IgD-negative memory B cell (primary cell): ENCODE measurements at regions not wholly inside any gene's neighbourhood (a gene's known extent, or its start where the extent isn't known, plus 50 kb on each side); places are given as distances from the start of the nearest gene placed in this dataset.
"Not testable (repeated sequence)": the region's sequence is repeated elsewhere in the genome, so short reads cannot be mapped to it uniquely, and the experiment has no call there.

ENCODE experiments used
- H3K27ac Mint-ChIP-seq, 3 donors: one replicate each; pipeline ENCODE4 v1.8.0; 2020 to 2022; ENCODE audit warnings: mild to moderate bottlenecking in 3 of 3, mixed read lengths in 3 of 3, moderate library complexity in 1 of 3
- H3K27me3 Mint-ChIP-seq: one replicate; pipeline ENCODE4 v1.8.0; 2021; ENCODE audit warnings: mixed read lengths
- H3K36me3 Mint-ChIP-seq: one replicate; pipeline ENCODE4 v1.8.0; 2020; ENCODE audit warnings: mild to moderate bottlenecking, mixed read lengths
- H3K4me1 Mint-ChIP-seq, 3 donors: one replicate each; pipeline ENCODE4 v1.8.0; 2020 to 2022; ENCODE audit warnings: mixed read lengths in 3 of 3, mild to moderate bottlenecking in 1 of 3
- H3K4me3 Mint-ChIP-seq, 4 donors: one replicate each; pipeline ENCODE4 v1.8.0; 2020 to 2022; ENCODE audit warnings: mild to moderate bottlenecking in 4 of 4, mixed read lengths in 4 of 4, moderate library complexity in 3 of 4
- H3K9me3 Mint-ChIP-seq, 3 donors: one replicate each; pipeline ENCODE4 v1.8.0; 2020 to 2021; ENCODE audit warnings: mixed read lengths in 3 of 3, mild to moderate bottlenecking in 1 of 3

DNA sequence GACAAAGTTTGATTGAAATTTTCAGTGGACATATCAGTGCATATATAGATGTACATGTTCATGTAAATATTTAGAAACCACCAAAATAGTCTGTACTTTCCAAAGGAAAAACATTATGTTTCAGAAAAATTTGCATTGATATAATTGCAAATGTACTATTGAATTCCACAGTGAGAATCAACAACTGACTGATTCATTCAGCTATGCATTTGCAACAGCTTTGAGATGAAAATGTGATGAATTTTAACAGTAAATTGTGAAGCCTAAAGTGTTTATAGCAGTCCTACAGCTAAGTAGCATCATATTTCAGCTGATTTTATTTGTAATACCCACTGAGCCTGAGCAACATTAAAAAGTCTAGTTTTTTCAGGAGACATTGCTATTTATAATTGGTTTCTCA lies 1647.4 kb upstream of the DDX18 start:
- Mint-ChIP-seq H3K4me3 (no peak overlapping the region), H3K36me3 (no peaks in the 10 kb centered on the region), H3K27me3 (no peaks in the 10 kb centered on the region), H3K27ac (no peak overlapping the region), H3K4me1 (no peaks in the 10 kb centered on the region), H3K9me3 (peaks cover 7 to 19% (median 9%) of the 10 kb centered on the region in 3 donors)

DNA sequence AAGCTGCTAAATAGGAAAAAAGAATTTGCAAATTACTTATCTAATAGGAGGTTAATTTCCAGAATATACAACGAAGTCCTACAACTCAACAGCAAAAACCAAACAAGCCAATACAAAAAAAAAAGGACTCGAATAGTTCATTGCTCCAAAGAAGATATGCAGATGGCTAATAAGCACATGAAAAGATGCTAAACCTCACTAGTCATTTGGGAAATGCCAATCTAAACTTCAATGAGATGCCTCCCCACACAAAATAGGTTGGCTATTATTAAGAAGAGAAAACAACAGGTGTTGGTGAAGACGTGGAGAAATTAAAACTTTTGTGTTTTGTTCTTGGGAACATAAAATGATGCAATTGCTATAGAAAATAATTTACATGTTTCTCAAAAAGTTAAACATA lies 1634.4 kb upstream of the DDX18 start:
- Mint-ChIP-seq H3K27ac (no peak overlapping the region), H3K36me3 (no peaks in the 10 kb centered on the region), H3K9me3 (peaks cover 3 to 24% (median 3%) of the 10 kb centered on the region in 3 donors), H3K4me3 (no peak overlapping the region), H3K4me1 (no peaks in the 10 kb centered on the region), H3K27me3 (no peaks in the 10 kb centered on the region)

DNA sequence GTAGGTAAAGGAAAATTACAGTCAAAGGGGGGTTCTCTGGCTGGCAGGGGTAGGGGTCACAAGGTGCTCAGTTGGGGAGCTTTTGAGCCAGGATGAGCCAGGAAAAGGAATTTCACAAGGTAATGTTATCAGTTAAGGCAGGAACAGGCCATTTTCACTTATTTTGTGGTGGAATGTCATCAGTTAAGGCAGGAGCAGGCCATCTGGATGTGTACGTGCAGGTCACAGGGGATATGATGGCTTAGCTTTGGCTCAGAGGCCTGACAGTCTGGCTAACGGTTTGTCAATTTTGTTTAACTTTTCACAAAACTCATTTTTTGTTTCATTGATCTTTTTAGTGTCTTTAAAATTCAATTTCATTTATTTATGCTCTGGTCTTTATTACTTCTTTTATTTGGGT lies 1623.8 kb upstream of the DDX18 start:
- peaks cover 10 to 18% (median 14%) of the 10 kb centered on the region in 3 donors for H3K9me3 Mint-ChIP-seq
- H3K4me1 Mint-ChIP-seq, H3K27me3 Mint-ChIP-seq, H3K36me3 Mint-ChIP-seq, H3K4me3 Mint-ChIP-seq, H3K27ac Mint-ChIP-seq: not testable (repeated sequence)

DNA sequence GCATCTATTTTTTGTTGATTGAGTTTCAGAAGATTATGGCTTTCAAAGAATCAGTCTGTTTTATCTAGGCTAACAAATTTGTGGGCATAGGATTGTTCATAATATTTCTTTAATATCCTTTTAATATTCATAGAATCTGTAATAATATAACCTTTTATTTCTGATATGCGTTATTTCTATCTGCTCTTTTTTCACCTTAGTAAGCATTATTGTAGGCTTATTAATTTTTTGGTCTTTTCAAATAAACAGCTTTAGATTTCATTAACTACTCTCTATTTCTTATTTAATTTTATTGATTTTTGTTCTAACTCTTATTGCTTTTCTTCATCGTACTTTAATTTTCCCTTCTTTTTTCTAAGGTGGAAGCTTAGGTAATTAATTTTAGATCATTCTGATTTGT lies 1614.4 kb upstream of the DDX18 start:
- Mint-ChIP-seq H3K27me3 (no peaks in the 10 kb centered on the region), H3K4me1 (no peaks in the 10 kb centered on the region), H3K4me3 (no peak overlapping the region), H3K9me3 (peaks cover 1 to 5% (median 3%) of the 10 kb centered on the region in 3 donors), H3K36me3 (no peaks in the 10 kb centered on the region), H3K27ac (no peak overlapping the region)

DNA sequence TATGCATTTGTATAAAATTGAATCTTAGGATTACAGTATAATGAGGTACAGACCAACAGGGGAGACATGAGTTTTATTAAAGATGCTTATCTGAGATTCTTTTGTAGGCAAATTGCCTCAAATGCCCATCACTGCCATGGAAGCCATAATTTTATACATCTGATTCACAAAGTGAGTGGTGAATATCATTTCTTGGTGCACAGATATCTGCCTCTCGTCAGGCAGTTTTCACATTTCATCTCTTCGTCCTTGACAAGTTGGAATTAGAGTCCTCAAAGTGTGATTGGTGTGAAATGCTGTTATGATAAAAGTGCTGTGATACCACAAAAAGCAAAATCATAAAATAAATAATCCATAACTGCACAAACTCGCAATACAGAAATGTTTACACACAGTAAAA lies 1602.8 kb upstream of the DDX18 start:
- peaks cover 0 to 6% (median 5%) of the 10 kb centered on the region in 3 donors for H3K9me3 Mint-ChIP-seq
- no peak overlapping the region for H3K27ac Mint-ChIP-seq
- no peaks in the 10 kb centered on the region for H3K4me1 Mint-ChIP-seq

DNA sequence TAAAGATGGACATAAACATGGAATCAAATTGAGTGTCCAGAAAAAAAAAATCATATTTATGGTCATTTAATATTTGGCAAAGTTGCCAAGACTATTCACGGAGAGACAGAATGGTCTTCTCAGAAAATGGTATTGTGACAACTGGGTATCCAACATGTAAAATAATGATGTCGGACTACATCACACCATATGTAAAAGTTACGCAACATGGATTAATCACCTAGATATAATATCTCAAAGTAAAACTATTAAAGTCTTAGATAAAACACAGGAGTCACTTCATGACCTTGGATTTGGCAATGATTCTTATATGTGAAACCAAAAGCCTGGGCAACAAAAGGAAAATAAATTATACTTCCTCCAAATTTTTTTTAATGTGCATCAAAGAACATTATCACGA lies 1591.7 kb upstream of the DDX18 start:
- Mint-ChIP-seq H3K9me3 (peaks cover 4 to 8% (median 6%) of the 10 kb centered on the region in 3 donors), H3K36me3 (no peaks in the 10 kb centered on the region), H3K4me1 (no peaks in the 10 kb centered on the region), H3K27ac (no peak overlapping the region), H3K27me3 (no peaks in the 10 kb centered on the region), H3K4me3 (no peak overlapping the region)

More for the DNA sequence above, 1602.8 kb upstream of the DDX18 start:
- no peaks in the 10 kb centered on the region for H3K27me3 Mint-ChIP-seq
- H3K36me3 Mint-ChIP-seq = peaks cover 1% of the 10 kb centered on the region
- no peak overlapping the region for H3K4me3 Mint-ChIP-seq

DNA sequence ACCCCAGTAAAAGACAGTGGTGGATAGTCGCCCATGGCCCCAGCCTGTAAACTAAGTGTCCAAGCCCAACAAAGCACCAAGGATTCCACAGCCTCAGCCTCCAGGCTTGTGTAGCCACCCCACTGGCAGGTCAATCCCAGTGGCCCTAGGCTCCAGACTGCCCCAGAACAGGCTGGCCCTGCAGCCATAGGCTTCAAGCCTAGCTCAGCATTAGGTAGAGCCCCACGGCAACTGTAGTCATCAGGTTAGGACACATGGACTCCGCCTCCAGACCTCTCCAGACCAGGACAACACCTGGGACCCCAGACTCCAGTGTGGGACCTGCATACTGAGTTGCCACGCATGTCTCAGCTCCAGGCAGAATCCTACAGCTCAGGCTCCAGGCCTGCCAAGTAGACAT lies 1590.6 kb upstream of the DDX18 start:
- no peak overlapping the region for H3K27ac Mint-ChIP-seq
- H3K9me3 Mint-ChIP-seq = peaks cover 4 to 8% (median 8%) of the 10 kb centered on the region in 3 donors
- no peaks in the 10 kb centered on the region for H3K27me3 Mint-ChIP-seq
- no peaks in the 10 kb centered on the region for H3K36me3 Mint-ChIP-seq
- H3K4me3 Mint-ChIP-seq = no peak overlapping the region
- no peaks in the 10 kb centered on the region for H3K4me1 Mint-ChIP-seq

DNA sequence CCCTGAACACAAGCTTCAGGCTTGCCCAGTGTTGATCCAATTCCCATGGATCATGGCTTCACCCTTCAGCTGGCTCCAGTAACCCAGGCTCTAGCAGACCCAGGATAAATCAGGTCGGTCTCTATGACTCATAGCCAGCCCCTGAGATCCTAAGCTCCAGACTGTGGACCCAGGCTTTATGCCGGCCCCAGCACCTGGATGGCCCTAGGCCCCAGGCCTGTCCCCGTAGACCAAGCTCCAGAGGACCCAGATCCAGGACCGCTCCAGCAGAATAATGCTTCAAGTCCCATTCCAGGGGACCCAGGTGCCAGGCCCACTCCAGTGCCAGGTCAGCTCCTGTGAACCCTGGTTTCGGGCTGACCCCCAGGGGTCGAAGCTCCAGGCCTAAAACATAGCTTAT lies 1589.9 kb upstream of the DDX18 start:
- peak overlapping the region in 1 of 4 donors; percentile 65 for H3K4me3 Mint-ChIP-seq
- H3K27ac Mint-ChIP-seq = no peak overlapping the region
- H3K4me1 Mint-ChIP-seq = no peaks in the 10 kb centered on the region
- no peaks in the 10 kb centered on the region for H3K36me3 Mint-ChIP-seq
- H3K9me3 Mint-ChIP-seq = peaks cover 4 to 8% (median 8%) of the 10 kb centered on the region in 3 donors
- H3K27me3 Mint-ChIP-seq = no peaks in the 10 kb centered on the region

DNA sequence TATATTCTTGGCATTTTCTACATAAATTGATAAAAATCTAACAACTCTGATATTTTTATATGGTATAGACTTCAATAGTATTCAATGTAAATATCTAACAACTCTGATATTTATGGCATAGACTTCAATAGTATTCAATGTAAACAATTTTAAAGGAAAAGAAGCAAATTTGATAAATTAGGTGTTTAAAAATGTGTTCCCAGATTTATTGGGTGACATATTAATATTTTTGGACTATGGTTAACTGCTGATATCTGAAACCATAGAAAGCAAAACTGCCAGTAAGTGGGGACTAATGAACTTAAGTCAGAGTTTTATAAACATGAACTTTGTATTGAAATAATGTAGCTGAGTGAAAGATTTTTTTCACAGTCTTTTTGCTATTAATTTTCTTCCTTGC lies 1576.0 kb upstream of the DDX18 start:
- H3K27ac Mint-ChIP-seq = no peak overlapping the region

DNA sequence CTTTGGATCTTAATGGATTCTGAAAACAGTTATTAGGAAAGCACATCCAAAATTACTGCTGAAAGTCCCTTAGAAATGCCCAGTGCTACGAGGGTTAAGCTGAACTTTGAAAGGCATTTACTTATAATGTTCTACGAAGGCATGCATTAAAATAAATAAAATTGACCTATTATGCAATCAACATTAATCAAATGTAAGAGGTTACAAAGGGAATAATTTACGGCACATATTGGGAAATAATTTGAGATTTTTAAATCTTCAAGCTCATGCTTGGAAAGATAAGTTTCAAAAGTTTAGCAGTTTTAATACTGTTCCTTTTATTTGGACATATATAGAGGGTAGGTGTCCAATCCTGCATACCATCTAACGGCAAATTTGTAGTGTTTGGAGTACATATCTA lies 1564.1 kb upstream of the DDX18 start:
- H3K27me3 Mint-ChIP-seq = no peaks in the 10 kb centered on the region
- H3K9me3 Mint-ChIP-seq = peaks cover 0 to 11% (median 9%) of the 10 kb centered on the region in 3 donors
- peak overlapping the region in 1 of 3 donors; percentile 63 for H3K27ac Mint-ChIP-seq
- no peaks in the 10 kb centered on the region for H3K4me1 Mint-ChIP-seq
- no peaks in the 10 kb centered on the region for H3K36me3 Mint-ChIP-seq
- no peak overlapping the region for H3K4me3 Mint-ChIP-seq

More for the DNA sequence above, 1576.0 kb upstream of the DDX18 start:
- peaks cover 0 to 18% (median 7%) of the 10 kb centered on the region in 3 donors for H3K9me3 Mint-ChIP-seq
- no peaks in the 10 kb centered on the region for H3K4me1 Mint-ChIP-seq
- H3K36me3 Mint-ChIP-seq = no peaks in the 10 kb centered on the region
- no peaks in the 10 kb centered on the region for H3K27me3 Mint-ChIP-seq
- no peak overlapping the region for H3K4me3 Mint-ChIP-seq

DNA sequence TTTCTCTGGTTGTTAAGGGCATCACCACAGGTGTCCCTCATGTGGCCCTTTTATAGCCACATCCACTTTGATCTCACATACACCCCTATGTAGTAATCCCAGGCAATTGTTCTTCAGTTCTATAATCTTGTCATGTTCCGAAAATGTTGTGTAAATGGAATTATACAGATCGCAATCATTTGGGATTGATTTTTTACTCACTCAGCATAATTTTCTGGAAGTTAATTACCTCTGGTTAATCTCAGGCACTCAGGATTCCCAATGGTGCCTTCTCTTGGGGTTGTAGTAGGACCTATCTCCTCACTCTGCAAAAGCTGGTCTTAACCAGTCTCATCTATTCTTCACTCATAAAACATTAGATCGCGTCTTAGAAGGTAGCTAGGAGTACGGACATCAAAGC lies 1549.6 kb upstream of the DDX18 start:
- no peak overlapping the region for H3K27ac Mint-ChIP-seq
- no peaks in the 10 kb centered on the region for H3K4me1 Mint-ChIP-seq
- H3K4me3 Mint-ChIP-seq = no peak overlapping the region
- H3K27me3 Mint-ChIP-seq = no peaks in the 10 kb centered on the region
- peaks cover 2 to 15% (median 14%) of the 10 kb centered on the region in 3 donors for H3K9me3 Mint-ChIP-seq
- no peaks in the 10 kb centered on the region for H3K36me3 Mint-ChIP-seq

DNA sequence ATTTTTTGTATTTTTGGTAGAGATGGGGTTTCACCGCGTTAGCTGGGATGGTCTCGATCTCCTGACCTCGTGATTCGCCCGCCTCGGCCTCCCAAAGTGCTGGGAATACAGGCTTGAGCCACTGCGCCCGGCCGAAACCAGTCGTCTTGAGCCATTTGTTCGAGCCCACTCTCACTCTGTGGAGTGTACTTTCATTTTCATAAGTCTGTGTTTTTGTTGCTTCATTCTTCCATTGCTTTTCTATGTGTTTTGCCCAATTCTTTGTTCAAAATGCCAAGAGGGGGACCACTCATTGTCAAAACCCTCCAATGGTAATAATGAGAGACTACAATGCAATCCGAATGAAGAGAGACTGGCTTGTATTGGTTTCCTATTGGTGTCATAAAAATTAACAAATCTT lies 1545.5 kb upstream of the DDX18 start:
- peaks cover 3 to 4% (median 3%) of the 10 kb centered on the region in 3 donors for H3K9me3 Mint-ChIP-seq
- no peak overlapping the region for H3K4me3 Mint-ChIP-seq
- H3K27me3 Mint-ChIP-seq = no peaks in the 10 kb centered on the region
- no peak overlapping the region for H3K27ac Mint-ChIP-seq
- no peaks in the 10 kb centered on the region for H3K36me3 Mint-ChIP-seq
- no peaks in the 10 kb centered on the region for H3K4me1 Mint-ChIP-seq

DNA sequence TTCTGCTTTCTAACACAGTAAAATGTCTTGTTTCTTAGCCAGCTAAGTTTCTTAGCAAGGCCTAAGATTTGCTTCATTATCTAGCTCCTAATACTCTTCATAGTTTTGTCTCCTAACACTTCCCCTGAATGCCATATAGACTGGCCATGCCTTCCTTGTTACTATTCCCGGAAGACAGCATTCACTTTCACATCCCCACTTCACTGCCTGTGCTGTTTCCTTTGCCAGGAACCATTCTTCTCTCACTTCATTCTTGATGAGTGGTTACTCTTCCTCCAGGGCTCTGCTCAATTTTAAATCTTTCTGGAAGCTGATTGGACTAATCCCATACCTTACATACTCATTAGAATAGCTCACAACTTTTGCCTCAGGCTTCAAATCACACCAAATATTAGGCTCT lies 1510.2 kb upstream of the DDX18 start:
- Mint-ChIP-seq H3K9me3 (peaks cover 4 to 14% (median 6%) of the 10 kb centered on the region in 3 donors), H3K36me3 (no peaks in the 10 kb centered on the region), H3K4me1 (no peaks in the 10 kb centered on the region), H3K27ac (no peak overlapping the region), H3K4me3 (no peak overlapping the region), H3K27me3 (no peaks in the 10 kb centered on the region)

DNA sequence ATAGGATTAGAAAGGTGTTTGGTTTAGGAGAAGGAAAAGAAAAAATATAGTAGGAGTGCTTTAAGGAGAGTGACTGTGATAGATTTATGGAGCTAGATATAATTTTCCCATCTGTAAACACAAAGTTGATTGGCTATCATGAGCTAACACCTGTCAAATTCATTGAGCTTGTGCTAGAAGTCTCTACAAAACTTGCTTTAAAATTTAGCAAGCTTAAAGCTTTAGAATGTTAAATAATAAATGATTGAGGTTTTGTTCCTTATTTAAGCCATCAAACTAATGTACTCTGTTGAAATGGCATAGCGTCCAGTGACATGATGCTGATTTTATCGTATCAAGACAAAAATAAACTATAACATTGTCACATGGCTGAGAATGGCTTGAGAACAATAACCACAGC lies 1497.4 kb upstream of the DDX18 start:
- Mint-ChIP-seq H3K4me3 (no peak overlapping the region), H3K9me3 (peaks cover 2 to 6% (median 5%) of the 10 kb centered on the region in 3 donors), H3K27me3 (no peaks in the 10 kb centered on the region), H3K36me3 (no peaks in the 10 kb centered on the region), H3K4me1 (no peaks in the 10 kb centered on the region), H3K27ac (no peak overlapping the region)

DNA sequence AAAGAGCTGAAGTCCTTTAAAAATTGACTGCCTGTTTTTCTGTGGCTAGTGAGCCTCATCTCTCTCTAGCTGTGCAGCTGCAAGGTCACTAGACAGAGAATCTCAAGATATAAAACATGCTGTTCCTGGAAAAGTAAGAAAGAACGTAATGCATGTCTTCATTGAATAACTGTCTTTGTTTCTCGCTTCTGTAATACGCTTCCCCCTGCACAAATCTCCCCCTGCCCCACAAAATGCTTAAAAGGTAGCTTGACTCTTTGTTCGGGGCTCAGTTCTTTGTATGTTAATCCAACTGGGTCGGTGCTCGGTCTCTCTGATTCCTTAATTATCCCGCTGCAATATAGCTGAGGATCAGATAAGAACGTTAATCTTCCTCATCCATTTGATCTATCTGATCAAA lies 1495.9 kb upstream of the DDX18 start:
- not testable (repeated sequence) for H3K36me3 Mint-ChIP-seq, H3K4me3 Mint-ChIP-seq, H3K4me1 Mint-ChIP-seq, H3K27me3 Mint-ChIP-seq, H3K9me3 Mint-ChIP-seq, H3K27ac Mint-ChIP-seq

DNA sequence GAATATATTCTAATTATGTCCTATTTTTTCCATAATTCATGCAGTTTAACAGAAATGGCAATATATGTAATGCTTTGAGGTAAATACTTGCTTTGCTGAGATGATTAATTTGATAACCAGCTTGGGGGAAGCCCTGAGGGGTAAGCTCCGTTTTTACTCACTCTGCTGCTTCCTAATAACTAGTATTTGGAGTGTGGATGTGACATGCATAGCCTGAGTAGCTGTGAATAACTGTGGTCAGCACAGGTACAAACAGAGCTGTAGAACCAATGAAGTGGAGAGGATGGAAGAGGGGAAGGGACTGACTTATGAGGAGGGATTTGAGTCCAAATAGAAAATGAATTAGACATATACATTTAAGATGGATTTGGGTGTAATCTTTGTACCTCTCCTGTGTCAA lies 1495.5 kb upstream of the DDX18 start:
- Mint-ChIP-seq H3K27ac (no peak overlapping the region), H3K27me3 (no peaks in the 10 kb centered on the region), H3K9me3 (peaks cover 2 to 5% (median 4%) of the 10 kb centered on the region in 3 donors), H3K4me3 (no peak overlapping the region), H3K4me1 (no peaks in the 10 kb centered on the region), H3K36me3 (no peaks in the 10 kb centered on the region)

DNA sequence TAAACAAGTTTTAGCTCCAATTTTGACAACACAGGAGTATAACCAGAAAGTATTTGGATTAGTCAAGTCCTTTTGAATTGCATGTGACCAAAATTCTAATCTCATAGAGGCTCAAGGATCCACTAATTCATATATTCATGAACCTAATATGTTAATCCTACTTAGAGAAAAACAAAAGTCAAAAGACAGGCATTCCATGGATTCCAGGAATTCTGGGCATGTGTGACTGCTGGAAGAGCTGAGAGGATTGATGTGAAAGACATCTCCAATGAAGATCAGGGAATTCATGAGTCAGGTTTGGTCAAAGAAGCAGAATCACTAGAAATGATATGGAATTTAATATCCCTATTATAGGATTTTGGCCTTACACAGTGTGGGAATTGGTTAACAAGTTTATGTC lies 1494.6 kb upstream of the DDX18 start:
- Mint-ChIP-seq H3K4me3 (no peak overlapping the region), H3K27ac (no peak overlapping the region), H3K27me3 (no peaks in the 10 kb centered on the region), H3K36me3 (no peaks in the 10 kb centered on the region), H3K9me3 (peaks cover 2 to 10% (median 5%) of the 10 kb centered on the region in 3 donors), H3K4me1 (no peaks in the 10 kb centered on the region)
